Adrenal gland (tissue), 9 donors: ENCODE measurements at regions not wholly inside any gene's neighbourhood (a gene's known extent, or its start where the extent isn't known, plus 50 kb on each side); places are given as distances from the start of the nearest gene placed in this dataset.

Experiments used
- DNase-seq, 7 donors: peaks; one replicate each; pipeline ENCODE4 v3.0.0-alpha.2; 2019 to 2020
- H3K27ac ChIP-seq, 5 donors: fragments of 200-600 bp; sonication (generic) in 4 of 5; 1 replicate in 3 of 5; 2 replicates in 2 of 5; pipeline versions ENCODE4 v1.5.1 to v1.8.0; 2016 to 2020; ENCODE audit warnings: mild to moderate bottlenecking in 1 of 5
- H3K27me3 ChIP-seq: fragments of 200-600 bp; 2 replicates; pipeline ENCODE4 v1.8.0; 2021
- H3K36me3 ChIP-seq, 2 donors: fragments of 200-600 bp; replicated peaks in 1 of 2; 1 replicate in 1 of 2; 2 replicates in 1 of 2; pipeline versions ENCODE4 v1.5.1 to v1.8.0; 2018 to 2022
- H3K4me1 ChIP-seq, 2 donors: fragments of 200-600 bp; replicated peaks in 1 of 2; 1 replicate in 1 of 2; 2 replicates in 1 of 2; pipeline versions ENCODE4 v1.5.1 to v1.8.0; 2018 to 2021
- H3K4me3 ChIP-seq, 4 donors: fragments of 200-600 bp; sonication (generic) in 3 of 4; one replicate each; pipeline ENCODE4 v1.5.1; 2016 to 2018
- H3K9me3 ChIP-seq, 3 donors: fragments of 200-600 bp; sonication (generic) in 1 of 3; replicated peaks in 1 of 3; 1 replicate in 2 of 3; 2 replicates in 1 of 3; pipeline versions ENCODE4 v1.5.1 to v1.8.0; 2016 to 2021
- POLR2A ChIP-seq, 2 donors: fragments of 450-650 bp; IDR thresholded peaks; one replicate each; pipeline ENCODE4 v1.6.1; 2017; ENCODE audit warnings: antibody characterized with exemption in 2 of 2, mild to moderate bottlenecking in 2 of 2, moderate library complexity in 1 of 2
- WGBS, 4 donors: extraction: QIAGEN DNeasy Blood & Tissue Kit in 2 of 4; methylation state at CpG; one replicate each; pipeline versions ENCODE4 v1.1.5 to v1.1.7; 2013 to 2017; 5-methylcytosine and 5-hydroxymethylcytosine counted together
- intact Hi-C, 2 donors: fragments of 100-400 bp; cut with DNase I; formaldehyde crosslinking; loops; one replicate each; pipeline versions ENCODE4 v1.14.1 to v1.15.0; 2022 to 2023
- TF ChIP-seq, protein P1 (sequence below), 6 experiments: fragments of 450-650 bp in 4 of 6; fragments of 200-600 bp in 2 of 6; sonication (generic) in 1 of 6; IDR thresholded peaks; 1 replicate in 5 of 6; 2 replicates in 1 of 6; pipeline versions ENCODE4 v1.5.1 to v1.8.0; 2016 to 2021; ENCODE audit warnings: antibody characterized with exemption in 6 of 6, mild to moderate bottlenecking in 2 of 6, moderate library complexity in 1 of 6
- donor health status: healthy with polysubstance abuse.
- donor health status: Bipolar disorder and iron deficiency.
- donor health status: DM: yes; HTN: yes; CAD: no.
- donor health status: DM: no; HTN: no; CAD: no.
- donor health status: DM: no; HTN: no; CAD: no.

DNA sequence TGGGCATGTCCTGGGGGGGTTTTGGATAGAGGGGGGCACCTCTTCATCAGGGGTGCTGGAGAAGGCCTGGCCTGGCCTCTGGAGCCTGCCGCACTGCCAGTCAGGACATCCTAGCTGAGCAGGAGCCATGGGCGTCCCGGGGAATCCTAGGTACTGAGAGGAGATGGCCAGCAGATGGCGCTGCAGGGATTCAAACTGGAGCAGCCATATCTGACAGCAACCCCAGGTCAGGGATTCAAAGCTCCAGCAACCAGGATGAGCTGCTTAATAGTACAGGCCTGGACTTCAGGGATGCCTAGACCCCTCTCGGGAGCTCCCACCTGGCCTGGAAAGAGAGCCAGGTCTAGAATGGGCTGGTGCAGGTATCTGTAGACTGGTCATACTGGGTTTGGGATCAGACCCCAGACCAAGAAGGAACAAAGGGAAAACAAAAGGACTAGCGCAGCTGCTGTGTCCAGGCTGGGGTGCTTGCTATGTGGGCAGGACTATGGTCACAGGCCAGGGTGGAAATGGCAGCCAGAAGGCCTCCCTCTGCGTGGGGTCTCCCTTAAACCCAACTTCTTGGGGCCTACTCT is 306.9 kb upstream of the RBFOX1 start:
- Histone ChIP-seq H3K9me3 (no peaks in the 10 kb centered on the region), H3K4me1 (no peaks in the 10 kb centered on the region), H3K27ac (no peak overlapping the region), H3K36me3 (no peaks in the 10 kb centered on the region), H3K27me3 (no peaks in the 10 kb centered on the region), H3K4me3 (no peak overlapping the region)
- TF ChIP-seq, protein P1, sequence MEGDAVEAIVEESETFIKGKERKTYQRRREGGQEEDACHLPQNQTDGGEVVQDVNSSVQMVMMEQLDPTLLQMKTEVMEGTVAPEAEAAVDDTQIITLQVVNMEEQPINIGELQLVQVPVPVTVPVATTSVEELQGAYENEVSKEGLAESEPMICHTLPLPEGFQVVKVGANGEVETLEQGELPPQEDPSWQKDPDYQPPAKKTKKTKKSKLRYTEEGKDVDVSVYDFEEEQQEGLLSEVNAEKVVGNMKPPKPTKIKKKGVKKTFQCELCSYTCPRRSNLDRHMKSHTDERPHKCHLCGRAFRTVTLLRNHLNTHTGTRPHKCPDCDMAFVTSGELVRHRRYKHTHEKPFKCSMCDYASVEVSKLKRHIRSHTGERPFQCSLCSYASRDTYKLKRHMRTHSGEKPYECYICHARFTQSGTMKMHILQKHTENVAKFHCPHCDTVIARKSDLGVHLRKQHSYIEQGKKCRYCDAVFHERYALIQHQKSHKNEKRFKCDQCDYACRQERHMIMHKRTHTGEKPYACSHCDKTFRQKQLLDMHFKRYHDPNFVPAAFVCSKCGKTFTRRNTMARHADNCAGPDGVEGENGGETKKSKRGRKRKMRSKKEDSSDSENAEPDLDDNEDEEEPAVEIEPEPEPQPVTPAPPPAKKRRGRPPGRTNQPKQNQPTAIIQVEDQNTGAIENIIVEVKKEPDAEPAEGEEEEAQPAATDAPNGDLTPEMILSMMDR (IDR thresholded peaks at IDR 0.05), result peak; percentile 43 to 69 (median 58)
- no peak for TF ChIP-seq POLR2A (IDR thresholded peaks at IDR 0.05)
- DNase-seq, result peak; percentile 55 to 92 (median 79)
- WGBS, 4 donors, result 32 to 37% (median 36%) methylated on average over 5 to 7 of the region's 7 CpGs
- intact Hi-C loops, result loop anchor here in 1 of 2 donors (5.0 kb wide), 1 partner anchor 1147 kb away; no protein-coding TSS in a partner anchor

DNA sequence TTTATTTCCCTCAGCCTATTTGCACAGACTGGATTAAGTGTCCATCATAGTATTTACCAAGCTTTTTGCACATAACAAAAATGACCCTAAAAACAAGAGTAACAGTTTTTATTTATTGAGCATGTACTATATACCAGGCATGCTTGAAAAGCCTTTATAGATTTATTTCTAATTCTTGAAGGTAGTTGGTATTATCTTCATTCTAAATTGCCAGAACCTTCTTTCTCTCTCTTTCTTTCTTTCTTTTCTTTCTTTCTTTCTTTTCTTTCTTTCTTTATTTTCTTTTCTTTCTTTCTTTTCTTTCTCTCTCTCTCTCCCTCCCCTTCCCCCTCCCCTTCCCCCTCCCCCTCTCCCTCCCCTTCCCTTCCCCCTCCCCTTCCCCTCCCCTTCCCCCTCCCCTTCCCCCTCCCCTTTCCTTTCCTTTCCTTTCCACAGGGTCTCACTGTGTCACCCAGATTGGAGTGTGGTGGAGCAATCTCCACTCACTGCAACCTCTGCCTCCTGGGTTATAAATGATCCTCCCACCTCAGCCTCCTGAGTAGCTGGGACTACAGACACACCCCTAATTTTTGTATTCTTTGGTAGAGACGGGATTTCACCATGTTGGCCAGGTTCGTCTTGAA is 310.9 kb upstream of the RBFOX1 start:
- DNase-seq, result no peak
- no peaks in the 10 kb centered on the region for H3K27me3 ChIP-seq
- WGBS, 4 donors, result 69 to 88% (median 81%) methylated on average over 2 of the region's 2 CpGs
- H3K4me1 ChIP-seq, result no peaks in the 10 kb centered on the region
- no peaks in the 10 kb centered on the region for H3K9me3 ChIP-seq
- no peak overlapping the region for H3K4me3 ChIP-seq
- H3K36me3 ChIP-seq, result no peaks in the 10 kb centered on the region
- TF ChIP-seq POLR2A (IDR thresholded peaks at IDR 0.05), result no peak
- TF ChIP-seq, protein P1 (IDR thresholded peaks at IDR 0.05), result no peak
- intact Hi-C loops, result no loop called here
- H3K27ac ChIP-seq, result no peak overlapping the region

DNA sequence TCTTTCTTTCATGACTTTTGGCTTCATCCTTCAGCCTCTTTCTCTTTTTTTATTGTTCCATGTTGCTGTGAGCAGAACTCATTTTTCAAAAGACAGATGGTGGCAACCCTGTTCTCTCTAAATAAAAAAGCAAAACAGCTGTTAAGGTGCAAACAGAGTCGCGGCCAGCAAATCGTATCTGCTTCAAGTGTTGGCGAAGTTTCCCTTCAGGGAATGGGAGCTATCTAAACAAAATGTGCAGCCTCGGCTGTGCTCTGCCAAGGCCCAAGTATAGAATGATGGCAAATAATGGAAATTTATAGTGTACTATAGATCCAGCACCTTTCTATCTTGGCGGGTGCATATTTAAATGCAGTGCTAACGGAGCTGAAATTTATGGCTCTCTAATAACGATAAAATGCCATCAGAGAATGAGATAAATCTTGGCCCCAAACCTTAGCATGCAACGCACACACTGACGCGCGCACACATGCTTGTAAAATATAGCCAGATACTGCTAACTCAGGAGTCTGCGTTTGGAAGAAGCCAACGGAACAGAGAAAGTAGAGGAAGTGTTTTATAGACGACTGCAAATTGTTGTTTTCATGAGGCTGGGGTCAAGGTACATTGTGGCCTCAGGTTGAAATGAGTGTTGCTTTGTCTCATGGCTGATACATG is 315.5 kb upstream of the RBFOX1 start:
- TF ChIP-seq, protein P1 (IDR thresholded peaks at IDR 0.05), result no peak
- TF ChIP-seq POLR2A (IDR thresholded peaks at IDR 0.05), result no peak
- intact Hi-C loops, result no loop called here
- Histone ChIP-seq H3K4me3 (no peak overlapping the region), H3K27ac (no peak overlapping the region), H3K9me3 (no peaks in the 10 kb centered on the region), H3K4me1 (no peaks in the 10 kb centered on the region), H3K36me3 (no peaks in the 10 kb centered on the region), H3K27me3 (no peaks in the 10 kb centered on the region)
- no peak for DNase-seq
- 57 to 69% (median 61%) methylated on average over 15 of the region's 15 CpGs for WGBS, 4 donors

DNA sequence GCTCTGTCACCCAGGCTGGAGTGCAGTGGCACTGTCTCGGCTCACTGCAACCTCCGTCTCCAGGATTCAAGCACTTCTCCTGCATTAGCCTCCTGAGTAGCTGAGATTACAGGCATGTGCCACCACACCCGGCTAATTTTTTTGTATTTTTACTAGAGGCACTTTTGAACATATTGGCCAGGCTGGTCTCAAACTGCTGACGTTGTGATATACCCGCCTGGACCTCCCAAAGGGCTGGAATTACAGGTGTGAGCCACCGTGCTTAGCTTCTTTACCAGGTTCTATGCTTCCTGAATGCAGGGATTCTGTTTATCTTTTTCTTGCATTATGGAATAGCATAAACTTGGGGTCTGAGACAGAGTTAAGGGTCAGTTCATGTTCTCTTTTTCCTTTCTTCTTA is 317.9 kb upstream of the RBFOX1 start:
- intact Hi-C loops, result no loop called here

More for the DNA sequence above, 317.9 kb upstream of the RBFOX1 start:
- Histone ChIP-seq H3K4me3 (no peak overlapping the region), H3K27ac (no peak overlapping the region), H3K27me3 (no peaks in the 10 kb centered on the region), H3K9me3 (no peaks in the 10 kb centered on the region), H3K36me3 (no peaks in the 10 kb centered on the region), H3K4me1 (no peaks in the 10 kb centered on the region)
- no peak for DNase-seq
- TF ChIP-seq, protein P1 (IDR thresholded peaks at IDR 0.05), result no peak
- no peak for TF ChIP-seq POLR2A (IDR thresholded peaks at IDR 0.05)
- WGBS, 4 donors, result 71 to 75% (median 72%) methylated on average over 6 of the region's 6 CpGs
